Glomerular endothelial cell (primary cell): ENCODE measurements at regions not wholly inside any gene's neighbourhood (a gene's known extent, or its start where the extent isn't known, plus 50 kb on each side); places are given as distances from the start of the nearest gene placed in this dataset.

Experiments
- DNase-seq: peaks from one replicate; pipeline ENCODE4 v3.0.0-alpha.2; 2011; ENCODE audit warnings: low read depth, low spot score; ENCODE audit errors: extremely low read depth

GRCh38 chr11:95294701-95295100 lies 63.7 kb upstream of the SESN3 start:
- DNase-seq = no peak

GRCh38 chr11:95293116-95293515 lies 62.1 kb upstream of the SESN3 start:
- no peak for DNase-seq

- DNase-seq = no peak
These were observed 60.9 kb upstream of the SESN3 start for GRCh38 chr11:95291946-95292345.

GRCh38 chr11:95289378-95290101 lies 58.5 kb upstream of the SESN3 start:
- DNase-seq = no peak

- DNase-seq = no peak
These were observed 53.4 kb upstream of the SESN3 start for GRCh38 chr11:95284057-95285052.

- DNase-seq = no peak
These were observed 52.6 kb upstream of the SESN3 start for GRCh38 chr11:95283650-95284049.

- DNase-seq = no peak
These were observed 52.1 kb upstream of the SESN3 start for GRCh38 chr11:95283146-95283545.

- DNase-seq = no peak
These were observed 51.3 kb upstream of the SESN3 start for GRCh38 chr11:95282291-95282751.
